ENCODE measurements at regions not wholly inside any gene's neighbourhood (a gene's known extent, or its start where the extent isn't known, plus 50 kb on each side); places are given as distances from the start of the nearest gene placed in this dataset.

DNA sequence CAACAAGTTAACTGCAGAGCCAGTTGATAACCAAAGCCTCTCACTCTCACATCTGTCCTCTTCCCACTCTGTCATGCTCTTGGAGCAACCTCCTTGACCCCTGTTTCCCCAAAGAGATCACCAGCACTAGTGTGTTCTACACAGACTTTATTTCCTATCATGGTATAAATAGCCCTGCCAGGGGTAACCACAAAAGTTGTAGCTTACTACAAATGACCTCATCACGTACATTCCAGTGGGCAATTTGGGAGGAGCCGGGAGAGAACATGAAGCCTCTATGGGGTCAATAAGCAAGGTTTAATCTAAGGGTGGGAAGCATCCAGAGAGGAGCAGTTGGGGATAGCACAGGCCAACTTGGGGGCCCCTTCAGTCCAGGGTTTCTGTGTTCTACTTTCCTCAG, 186.5 kb downstream of the KCNA5 start:
- TF ChIP-seq, protein P1, sequence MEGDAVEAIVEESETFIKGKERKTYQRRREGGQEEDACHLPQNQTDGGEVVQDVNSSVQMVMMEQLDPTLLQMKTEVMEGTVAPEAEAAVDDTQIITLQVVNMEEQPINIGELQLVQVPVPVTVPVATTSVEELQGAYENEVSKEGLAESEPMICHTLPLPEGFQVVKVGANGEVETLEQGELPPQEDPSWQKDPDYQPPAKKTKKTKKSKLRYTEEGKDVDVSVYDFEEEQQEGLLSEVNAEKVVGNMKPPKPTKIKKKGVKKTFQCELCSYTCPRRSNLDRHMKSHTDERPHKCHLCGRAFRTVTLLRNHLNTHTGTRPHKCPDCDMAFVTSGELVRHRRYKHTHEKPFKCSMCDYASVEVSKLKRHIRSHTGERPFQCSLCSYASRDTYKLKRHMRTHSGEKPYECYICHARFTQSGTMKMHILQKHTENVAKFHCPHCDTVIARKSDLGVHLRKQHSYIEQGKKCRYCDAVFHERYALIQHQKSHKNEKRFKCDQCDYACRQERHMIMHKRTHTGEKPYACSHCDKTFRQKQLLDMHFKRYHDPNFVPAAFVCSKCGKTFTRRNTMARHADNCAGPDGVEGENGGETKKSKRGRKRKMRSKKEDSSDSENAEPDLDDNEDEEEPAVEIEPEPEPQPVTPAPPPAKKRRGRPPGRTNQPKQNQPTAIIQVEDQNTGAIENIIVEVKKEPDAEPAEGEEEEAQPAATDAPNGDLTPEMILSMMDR (IDR thresholded peaks at IDR 0.05), result no peak
- TF ChIP-seq POLR2A (IDR thresholded peaks at IDR 0.05), result no peak
